GM18870 (cell line): ENCODE measurements at regions not wholly inside any gene's neighbourhood (a gene's known extent, or its start where the extent isn't known, plus 50 kb on each side); places are given as distances from the start of the nearest gene placed in this dataset.
"Not testable (repeated sequence)": the region's sequence is repeated elsewhere in the genome, so short reads cannot be mapped to it uniquely, and the experiment has no call there.

ENCODE experiments used
- ATAC-seq: cut with Tn5 transposase; IDR thresholded peaks from one replicate; pipeline ENCODE4 v1.9.1; 2021; ENCODE audit warnings: moderate library complexity; ENCODE audit not compliant: unreplicated experiment

- ATAC-seq, result no peak
These were observed 70.1 kb downstream of the ZNF330 start for GRCh38 chr4:141290771-141291170.

- ATAC-seq, result no peak
These were observed 73.6 kb downstream of the ZNF330 start for GRCh38 chr4:141294306-141294705.

- ATAC-seq, result no peak
These were observed 80.5 kb downstream of the ZNF330 start for GRCh38 chr4:141301216-141301615.

- ATAC-seq, result no peak
These were observed 82.2 kb downstream of the ZNF330 start for GRCh38 chr4:141302924-141303323.

GRCh38 chr4:141304346-141304745 lies 83.7 kb downstream of the ZNF330 start:
- no peak for ATAC-seq

- ATAC-seq, result no peak
These were observed 85.6 kb downstream of the ZNF330 start for GRCh38 chr4:141306331-141306730.

GRCh38 chr4:141307241-141307689 lies 86.6 kb downstream of the ZNF330 start:
- ATAC-seq, result peak; percentile 99

- ATAC-seq, result no peak
These were observed 89.2 kb downstream of the ZNF330 start for GRCh38 chr4:141309874-141310273.

- ATAC-seq, result no peak
These were observed 90.8 kb downstream of the ZNF330 start for GRCh38 chr4:141311246-141312204.

- ATAC-seq, result no peak
These were observed 93.9 kb downstream of the ZNF330 start for GRCh38 chr4:141314627-141315026.

- no peak for ATAC-seq
These were observed 108.0 kb downstream of the ZNF330 start for GRCh38 chr4:141328560-141329173.

- ATAC-seq, result no peak
These were observed 108.5 kb downstream of the ZNF330 start for GRCh38 chr4:141329174-141329569.

GRCh38 chr4:141330616-141331015 lies 109.9 kb downstream of the ZNF330 start:
- ATAC-seq, result no peak

- no peak for ATAC-seq
These were observed 111.1 kb downstream of the ZNF330 start for GRCh38 chr4:141331534-141332358.

- not testable (repeated sequence) for ATAC-seq
These were observed 111.9 kb downstream of the ZNF330 start for GRCh38 chr4:141332359-141333181.

- not testable (repeated sequence) for ATAC-seq
These were observed 112.9 kb downstream of the ZNF330 start for GRCh38 chr4:141333456-141334230.

GRCh38 chr4:141335166-141335565 lies 114.5 kb downstream of the ZNF330 start:
- ATAC-seq, result no peak

- no peak for ATAC-seq
These were observed 117.5 kb downstream of the ZNF330 start for GRCh38 chr4:141338238-141338637.

- no peak for ATAC-seq
These were observed 118.7 kb downstream of the ZNF330 start for GRCh38 chr4:141339391-141339790.

- ATAC-seq, result no peak
These were observed 119.3 kb downstream of the ZNF330 start for GRCh38 chr4:141339966-141340365.
